NCI-H446 (cell line): ENCODE measurements at regions not wholly inside any gene's neighbourhood (a gene's known extent, or its start where the extent isn't known, plus 50 kb on each side); places are given as distances from the start of the nearest gene placed in this dataset.
"Not testable (repeated sequence)": the region's sequence is repeated elsewhere in the genome, so short reads cannot be mapped to it uniquely, and the experiment has no call there.

ENCODE experiments used
- DNase-seq, 2 experiments: peaks; one replicate each; lab custom pipeline; 2025; lab: John Stamatoyannopoulos, UW

DNA sequence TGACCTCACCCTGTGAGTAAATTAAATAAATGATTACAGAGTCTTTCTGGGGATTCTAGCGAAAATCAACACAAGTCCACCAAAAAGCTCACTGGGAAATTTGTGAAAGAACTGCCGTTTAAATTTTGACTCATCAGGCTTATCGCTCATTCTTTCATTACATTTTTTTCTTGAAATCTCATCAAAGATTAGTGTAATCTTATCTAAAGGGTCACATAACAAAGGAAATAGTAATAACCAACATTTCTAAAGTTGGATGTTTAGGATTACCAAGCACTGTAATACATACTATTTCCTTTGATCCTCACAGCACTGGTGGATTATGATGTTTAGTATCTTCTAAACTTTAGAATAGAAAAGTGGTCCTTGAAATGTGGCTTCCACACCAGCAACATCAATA is 111.1 kb upstream of the CBLB start:
- no peak for DNase-seq

DNA sequence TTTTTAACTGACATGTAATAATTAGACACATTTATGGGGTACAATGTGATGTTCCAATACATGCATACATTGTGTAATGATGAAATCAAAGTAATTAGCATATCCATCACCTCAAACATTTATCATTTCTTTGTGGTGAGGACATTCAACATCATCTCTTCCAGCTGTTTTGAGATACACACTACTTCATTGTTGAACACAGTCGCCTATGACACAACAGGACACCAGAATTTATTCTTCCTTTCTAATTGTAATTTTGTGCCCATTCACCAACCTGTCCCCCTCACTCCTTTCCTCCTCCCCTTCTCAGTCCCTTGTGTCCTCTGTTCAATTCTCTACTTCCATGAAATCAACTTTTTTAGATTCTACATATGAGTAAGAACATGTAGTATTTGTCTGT is 113.4 kb upstream of the CBLB start:
- DNase-seq: no peak

DNA sequence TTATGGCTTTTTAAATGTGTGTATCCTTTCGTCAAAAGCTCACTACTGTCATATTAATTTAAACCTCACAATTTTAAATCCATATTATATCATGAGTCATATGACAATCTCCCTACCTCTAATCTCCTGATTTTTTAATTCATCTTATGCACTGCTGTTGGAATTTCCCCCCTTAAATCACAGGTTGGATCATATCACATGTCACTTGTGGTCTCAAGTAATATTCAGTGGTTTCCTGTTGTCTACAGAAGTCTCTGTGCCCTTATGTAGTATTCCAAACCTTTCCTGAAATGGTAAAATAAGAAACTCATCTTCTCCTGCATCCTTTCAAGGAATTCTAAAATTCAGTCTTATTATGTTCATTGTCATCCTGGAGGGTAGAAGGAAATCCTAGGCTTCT is 116.0 kb upstream of the CBLB start:
- DNase-seq: no peak

DNA sequence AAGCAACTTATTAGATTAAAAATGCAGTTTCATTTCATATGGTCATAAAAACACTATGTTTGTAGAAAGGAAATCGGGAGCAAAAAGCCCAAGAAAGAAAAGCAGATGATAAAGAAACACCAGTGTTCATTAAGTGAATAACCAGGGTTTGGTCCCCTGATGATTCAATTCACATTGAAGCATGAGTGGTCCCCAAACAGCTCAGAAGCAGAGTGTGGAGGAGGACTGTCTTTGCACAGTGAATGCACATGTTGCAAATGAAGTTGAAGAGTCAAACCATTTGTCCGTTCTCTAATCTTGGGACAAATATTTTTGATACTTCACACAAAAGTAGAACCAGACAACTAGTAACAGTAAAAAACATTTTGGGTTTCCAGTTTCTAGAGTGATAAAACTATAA is 117.5 kb upstream of the CBLB start:
- DNase-seq: not testable (repeated sequence)

DNA sequence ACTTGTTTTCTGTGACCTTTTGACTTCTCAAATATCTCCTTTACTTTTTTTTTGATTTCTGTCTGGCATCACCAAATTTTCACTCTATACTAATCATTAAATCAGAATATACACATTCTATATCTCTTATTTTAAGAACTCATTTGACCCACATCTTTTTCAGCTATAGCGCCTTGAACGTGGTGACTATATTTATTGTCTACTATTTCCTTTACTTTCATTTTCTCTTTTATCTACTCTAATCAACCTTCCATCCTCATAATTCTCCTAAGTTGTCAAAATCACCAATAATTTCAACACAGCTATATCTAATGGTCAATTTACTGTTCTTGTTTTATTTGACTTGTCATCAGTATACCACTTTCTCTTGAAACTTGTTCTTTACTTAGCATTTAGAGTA is 119.0 kb upstream of the CBLB start:
- DNase-seq: no peak

DNA sequence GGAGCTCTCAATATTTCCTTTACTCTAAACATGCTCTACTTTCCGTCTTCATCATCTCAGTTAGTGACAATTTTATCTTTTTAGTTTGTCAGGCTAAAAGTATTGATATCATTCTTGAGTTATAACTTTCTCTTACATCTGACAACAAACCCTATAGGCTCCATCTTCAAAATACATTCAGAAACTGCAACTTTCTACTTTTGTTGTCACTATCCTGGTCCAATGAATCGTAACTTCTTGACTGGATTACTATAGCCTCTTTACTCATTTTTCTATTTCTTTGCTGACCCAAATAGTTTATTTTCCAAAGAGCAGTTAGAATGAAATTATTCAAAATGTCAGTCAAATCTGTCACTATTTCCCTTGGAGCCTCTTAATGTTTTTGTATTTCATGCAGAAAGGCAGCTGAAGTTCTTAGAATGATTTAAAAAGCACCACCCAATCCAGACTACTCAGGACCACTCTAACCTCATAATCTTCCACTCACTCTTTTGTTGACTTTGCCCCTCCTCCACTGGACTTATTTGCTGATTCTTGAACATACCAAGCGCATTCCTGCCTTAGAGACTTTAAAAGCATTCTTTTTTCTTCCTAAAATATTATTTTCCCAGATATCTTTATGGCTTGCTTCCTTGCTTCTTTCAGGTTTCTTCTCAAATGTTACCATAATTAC is 119.9 kb upstream of the CBLB start:
- DNase-seq: no peak

DNA sequence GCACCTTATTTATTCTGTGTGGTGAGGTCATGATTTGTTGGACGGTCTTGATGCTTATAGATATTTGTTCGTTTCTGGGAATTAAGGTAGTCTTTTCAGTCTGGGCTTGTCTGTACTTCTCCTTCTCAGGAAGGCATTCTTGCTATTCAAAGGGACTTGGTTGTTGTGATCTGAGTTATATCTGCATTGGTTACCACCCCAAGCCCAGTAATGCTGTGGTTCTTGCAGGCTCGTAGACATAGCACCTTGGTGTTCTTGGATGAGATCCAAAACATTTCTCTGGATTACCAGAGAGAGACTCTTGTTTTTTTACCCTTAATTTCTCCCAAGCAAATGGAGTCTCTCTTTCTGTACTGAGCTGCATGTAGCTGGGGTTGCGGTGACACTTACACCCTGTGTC is 128.0 kb upstream of the CBLB start:
- no peak for DNase-seq

DNA sequence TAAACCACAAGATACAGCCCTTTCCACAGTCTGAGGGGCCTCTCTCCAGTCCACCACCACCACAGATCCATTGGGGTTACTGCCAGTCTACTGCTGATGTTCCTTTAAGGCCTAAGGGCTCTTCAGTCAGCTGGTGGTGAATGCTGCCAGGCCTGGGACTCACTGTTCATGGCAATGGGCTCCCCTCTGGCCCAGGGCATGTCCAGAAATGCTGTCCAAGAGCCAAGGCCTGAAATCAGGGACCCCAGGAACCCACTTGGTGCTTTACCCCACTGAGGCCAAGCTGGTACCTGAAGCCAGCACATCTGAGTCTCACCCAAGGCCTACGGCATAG is 128.6 kb upstream of the CBLB start:
- no peak for DNase-seq

DNA sequence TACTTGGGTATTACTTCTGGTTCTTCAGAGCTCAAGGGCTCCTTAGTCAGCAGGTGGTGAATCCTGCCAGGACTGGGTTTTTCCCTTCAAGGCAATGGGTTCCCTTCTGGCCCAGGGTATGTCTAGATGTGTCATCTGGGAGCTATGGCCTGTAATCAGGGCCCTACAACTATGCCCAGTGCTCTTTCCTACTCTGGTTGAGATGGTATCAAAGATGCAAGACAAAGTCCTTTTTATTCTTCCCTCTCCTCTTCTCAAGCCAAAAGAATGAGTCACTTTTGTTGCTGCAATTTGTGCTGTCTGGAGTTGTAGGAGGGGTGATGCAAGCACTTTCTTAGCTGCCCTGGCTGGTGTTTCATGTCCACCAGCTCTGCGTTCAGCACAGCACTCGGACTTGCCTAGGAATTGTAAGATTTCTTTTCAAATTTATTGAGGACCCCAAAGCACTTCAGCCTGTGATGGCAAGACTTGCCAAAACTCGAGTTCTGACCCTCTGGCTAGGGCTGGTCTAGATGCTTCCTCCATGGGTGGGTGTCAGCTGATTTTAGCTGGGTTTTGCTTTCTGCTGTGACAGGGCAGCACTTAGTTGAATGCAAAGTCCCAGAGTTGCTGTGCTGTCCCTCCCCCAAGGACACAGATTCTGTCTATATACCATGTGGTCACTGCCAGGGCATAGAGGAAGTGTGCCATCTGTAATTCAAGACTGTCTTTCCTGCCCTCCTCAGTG is 129.2 kb upstream of the CBLB start:
- no peak for DNase-seq

DNA sequence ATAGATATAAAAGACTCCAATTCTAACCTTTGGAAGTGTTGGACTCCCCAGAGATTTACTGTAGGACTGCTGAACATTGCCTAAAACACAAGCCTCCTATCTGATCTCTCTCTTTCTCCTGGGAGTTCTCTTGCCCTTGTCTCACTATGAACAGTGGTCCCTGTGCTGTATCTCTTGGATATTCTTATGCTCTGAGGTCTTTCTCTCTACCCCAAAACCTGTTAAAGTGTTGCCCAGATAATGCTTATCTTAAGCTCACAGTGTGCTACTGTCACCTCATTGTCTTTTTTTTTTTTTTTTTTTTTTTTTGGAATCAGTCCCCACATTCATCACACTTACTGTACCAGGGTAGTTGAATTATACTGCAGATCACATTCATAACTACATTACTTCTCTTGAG is 131.0 kb upstream of the CBLB start:
- no peak for DNase-seq

DNA sequence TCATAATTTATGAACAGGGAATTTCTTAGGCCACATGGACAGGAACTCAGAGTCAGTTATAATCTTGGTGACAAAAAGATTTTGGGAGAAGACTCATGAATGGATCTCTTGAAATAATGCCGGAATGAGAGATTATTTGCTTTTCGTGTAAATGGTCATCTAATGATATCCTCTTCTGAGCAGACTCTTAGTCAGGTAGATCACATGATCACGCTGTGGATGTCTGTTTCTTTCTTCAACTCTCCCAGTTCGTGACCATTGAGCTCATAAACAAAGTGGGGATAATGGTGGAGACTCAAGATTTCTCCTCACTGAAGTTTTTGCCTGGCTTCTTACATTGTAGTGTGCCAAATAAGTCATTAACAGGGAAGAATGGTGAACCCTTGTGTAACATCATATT is 133.1 kb upstream of the CBLB start:
- no peak for DNase-seq

DNA sequence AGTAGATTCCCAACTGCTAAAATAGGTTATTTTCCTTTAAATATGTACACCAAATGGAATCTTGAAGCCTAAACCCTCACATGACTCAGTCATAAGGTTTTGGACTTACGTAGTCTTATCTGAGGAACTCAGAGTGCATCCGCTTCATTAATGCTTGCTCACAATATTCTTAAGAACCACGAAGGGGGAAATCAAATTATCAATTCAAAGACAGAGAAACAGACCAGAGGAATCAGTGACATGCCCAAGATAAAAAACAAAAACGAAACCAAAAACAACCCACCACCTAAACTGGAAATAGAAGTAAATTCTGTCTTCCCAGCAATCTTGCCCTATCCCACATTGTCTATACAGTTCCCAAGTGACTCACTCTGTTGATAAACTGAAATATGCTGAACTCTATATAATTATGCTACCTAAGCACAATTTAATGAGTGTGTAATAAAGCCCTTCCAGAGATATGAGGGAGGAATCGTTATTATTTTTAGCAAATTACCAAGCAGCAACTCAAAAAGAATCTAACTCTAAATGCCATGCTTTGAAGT is 135.4 kb upstream of the CBLB start:
- DNase-seq: no peak

DNA sequence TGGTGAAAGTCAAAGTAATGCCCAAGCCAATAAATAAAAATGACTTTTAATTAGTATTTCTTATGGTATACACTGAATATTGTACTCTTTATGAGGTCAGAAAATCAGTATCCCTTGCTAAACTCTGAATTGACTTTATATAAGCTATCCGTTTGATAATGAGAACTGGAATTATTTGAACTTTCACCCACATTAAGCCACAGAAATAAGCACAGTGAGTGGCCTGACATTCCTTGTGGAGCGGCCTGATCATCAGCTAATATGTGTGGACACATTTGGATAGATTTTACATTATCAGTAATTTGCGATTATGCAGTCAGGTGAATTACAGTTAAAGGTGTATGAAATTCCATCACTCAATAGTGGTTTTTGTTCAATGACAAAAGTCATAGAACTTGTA is 136.0 kb upstream of the CBLB start:
- no peak for DNase-seq

DNA sequence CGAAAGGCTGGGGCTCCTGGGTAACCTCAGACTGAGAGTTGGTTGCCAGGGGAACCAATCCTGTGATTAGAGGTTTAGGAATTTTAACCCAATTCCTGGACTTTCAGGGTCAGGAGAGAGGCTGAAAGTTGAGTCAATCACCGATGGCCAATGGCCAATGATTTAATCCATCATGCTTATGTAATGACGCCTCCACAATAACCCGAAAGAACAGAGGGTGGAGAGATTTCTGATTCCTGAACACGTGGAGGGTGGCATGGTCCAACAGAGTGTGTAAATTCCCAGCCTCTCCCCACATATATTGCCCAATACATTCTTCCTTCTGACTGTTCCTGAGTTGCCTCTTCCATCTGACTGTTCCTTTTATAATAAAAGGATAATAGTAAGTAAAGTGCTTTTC is 137.2 kb upstream of the CBLB start:
- no peak for DNase-seq

DNA sequence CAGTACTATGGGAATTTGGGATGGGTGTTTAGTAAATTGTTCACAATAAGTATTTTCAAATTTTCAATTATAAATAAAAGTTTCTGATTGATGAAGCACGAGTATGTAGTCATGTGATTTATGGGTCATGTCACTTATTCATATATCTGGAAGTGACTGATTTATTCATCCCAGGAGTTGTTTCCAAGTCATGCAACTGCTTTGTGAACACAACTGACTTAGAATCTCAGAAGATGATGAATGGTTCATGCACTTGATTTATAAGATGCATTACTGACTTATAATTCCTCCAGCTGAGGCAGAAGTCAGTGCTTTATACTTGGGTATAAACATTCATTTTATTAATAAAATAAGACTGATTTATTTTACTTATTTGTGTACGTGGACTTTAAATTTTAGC is 137.8 kb upstream of the CBLB start:
- DNase-seq: no peak

DNA sequence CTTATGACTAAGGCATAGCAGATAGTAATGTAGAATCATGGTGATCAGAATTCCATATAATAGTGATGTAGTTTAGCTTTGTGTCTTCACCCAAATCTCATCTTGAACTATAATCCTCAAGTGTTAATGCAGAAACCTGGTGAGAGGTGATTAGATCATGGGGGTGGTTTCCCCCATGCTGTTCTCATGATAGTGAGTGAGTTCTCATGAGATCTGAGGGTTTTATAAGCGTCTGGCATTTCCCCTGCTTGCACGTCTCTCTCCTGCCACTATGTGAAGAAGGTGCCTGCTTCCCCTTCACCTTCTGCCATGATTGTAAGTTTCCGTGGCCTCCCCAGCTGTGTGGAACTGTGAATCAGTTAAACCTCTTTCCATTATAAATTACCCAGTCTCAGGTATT is 138.7 kb upstream of the CBLB start:
- no peak for DNase-seq

DNA sequence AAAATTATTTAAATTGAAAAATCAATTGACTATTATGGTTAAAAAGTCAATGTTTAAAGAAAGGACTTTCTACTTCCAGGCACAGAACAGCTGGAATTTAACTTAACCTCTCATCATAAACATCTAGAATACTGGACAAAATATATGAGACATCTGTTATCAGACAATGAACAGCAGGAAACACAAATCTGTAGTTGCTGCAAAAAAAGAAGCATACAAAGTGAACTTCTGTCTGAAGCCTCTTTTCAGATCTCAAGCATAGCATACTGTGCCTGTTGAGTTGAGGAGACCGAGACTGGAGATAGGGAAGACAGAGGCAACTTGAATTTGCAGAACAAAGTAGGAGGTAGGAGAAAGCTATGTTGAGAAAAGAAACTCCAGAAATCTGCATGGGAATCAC is 140.0 kb upstream of the CBLB start:
- no peak for DNase-seq

DNA sequence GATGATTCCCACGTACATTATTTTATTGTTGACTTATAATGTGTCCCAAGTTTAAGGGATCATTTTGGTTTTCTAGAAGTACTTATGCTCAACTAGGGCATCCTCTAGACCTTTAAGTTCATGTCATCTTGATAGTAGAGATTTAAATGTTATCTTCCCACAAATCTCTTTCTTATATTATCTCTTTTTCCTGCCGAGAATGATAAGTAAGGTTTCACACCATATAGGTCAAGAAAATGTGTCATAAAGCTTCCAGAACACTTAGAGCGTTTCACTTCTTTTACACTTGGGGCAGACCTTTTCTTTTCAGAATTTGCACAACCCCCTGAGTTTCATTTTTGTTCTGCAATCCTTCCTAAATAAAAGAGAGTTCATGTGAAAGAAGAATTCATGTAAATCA is 142.0 kb upstream of the CBLB start:
- DNase-seq: no peak

DNA sequence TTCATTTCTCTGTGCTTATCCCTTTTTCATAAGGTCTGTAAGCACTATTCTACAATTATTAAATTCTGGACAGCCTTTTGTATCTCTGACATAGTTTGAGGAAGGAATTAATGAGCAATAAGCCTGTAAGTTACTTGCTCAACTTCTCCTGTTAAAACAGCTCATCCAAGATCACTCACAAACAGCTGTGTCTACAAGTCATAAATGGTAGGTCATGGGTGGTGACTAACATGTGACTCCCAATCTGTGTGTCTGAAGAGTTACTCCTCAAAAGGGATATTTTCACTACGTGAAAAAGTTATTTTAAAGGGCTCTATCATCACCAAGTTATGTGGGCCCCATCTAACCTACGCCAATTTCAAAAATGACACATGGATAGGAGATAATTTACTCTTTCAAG is 145.2 kb upstream of the CBLB start:
- no peak for DNase-seq

DNA sequence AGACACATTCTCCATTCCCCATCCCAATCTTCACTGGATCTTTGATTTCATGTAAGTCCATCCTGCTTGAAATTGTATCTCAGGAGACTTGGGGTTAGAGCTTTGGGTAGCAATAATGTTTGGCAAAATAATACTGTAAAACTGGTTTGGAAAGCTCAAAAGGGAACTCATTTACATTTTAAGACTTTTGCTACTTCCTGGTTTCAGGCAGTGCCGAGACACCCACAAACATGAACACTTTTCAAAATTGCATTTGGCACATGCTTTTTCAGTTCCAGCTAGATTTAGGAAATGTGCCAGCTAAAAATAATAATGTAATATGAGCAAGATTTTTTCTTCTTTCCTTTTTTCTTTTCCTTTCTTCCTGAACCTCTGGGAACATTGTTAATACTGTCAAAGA is 145.7 kb upstream of the CBLB start:
- DNase-seq: no peak

DNA sequence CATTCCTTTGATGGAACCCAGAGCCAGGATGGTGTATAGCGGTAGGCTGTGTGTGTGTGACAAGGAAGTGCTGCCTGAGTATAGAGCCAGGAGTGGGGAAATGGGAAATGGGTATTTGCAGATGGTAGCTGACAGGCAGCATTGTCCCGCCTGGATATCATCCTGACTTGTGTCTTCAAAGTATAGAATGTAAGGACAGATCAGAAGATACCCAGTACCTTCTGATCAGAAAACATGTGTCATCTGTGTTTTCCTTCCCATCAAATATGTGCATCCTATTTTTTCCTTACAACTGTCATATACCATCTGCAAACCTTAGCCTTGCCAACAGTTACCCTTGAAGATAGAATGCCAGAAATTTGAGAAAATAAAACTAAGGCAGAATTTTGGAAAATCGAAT is 146.2 kb upstream of the CBLB start:
- no peak for DNase-seq

DNA sequence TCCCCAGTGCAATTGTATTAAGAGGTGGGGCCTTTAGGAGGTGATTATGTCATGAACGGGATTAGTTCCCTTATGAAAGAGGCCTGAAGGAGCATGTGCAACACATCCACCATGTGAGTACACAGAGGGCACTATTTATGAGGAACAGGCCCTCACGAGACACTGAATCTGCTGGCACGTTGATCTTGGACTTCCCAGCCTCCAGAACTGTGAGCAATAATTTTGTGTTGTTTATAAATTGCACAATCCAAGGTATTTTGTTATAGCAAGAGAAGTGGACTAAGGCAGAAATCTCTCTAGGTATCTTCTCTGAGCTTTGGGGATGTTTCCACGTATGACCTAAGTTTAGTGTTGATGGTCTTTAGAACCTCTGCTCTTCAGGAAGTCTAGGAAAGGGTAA is 149.3 kb upstream of the CBLB start:
- no peak for DNase-seq

DNA sequence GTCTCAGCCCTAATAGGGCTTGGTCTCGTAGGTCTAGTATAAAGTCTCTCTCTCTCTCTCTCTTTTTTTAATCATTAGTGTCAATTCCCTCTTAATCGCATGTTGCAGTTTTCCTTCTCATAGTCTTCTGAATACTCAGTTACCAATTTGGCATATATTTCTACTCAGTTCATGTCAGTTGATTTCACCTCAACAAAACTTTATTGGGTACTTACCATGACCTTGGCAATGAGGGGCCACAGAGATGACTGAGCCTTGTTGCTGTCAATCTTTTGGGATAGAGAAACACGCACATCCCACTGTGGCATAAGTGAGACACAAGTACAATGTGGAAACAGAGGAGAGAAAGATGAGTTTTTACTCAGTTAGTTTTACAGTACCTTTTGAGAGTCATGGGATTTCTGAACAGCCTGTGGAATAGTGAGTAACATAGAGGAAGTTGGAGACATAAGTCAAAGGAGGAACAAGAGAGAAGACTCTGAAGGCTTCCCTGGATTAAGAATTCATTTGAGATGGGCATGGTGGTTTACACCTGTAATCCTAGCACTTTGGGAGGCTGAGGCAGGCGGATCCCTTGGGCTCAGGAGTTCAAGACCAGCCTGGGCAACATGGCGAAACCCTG is 150.2 kb upstream of the CBLB start:
- no peak for DNase-seq

DNA sequence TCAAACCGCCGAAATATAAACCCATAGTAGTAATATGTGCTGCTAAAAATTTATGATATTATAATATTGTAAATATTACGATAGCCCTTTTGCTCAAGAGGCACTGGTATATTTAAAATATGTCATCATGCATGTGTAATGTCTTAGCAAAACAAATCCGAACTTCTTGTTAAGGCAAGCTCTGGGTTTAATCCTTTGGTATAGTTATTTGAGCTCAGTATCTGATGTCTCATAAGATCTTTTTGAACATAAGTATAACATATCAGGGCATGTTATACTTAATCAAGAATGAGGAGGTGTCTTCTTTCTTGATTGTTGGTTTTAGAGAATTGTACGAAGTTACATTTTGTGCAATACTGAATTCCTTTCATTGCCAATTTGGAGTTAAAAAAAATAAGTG is 154.1 kb upstream of the CBLB start:
- DNase-seq: no peak
